ENCODE measurements at regions not wholly inside any gene's neighbourhood (a gene's known extent, or its start where the extent isn't known, plus 50 kb on each side); places are given as distances from the start of the nearest gene placed in this dataset.

DNA sequence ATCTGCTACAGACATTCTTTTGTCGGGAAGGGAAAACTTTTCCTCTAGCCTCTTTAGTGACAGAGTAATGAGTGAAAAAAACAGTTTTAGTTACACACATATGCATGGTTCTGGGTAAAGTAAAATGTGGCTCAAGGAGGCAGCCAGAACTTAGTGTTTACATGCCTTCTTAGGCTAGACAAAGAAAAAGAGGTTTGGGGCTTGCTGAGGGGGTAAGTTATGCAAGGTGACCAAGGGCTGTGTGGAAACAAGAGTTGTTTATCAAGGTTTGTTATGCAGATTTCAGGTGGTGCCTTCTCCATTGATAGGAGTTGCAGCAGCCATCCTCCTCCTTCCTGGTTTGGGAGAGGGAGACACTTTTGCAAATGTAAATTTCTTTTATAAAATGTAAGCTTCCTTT lies 66.5 kb upstream of the RAB3GAP2 start:
- Mint-ChIP-seq H3K27ac (no peak overlapping the region), H3K36me3 (ENCODE audit: low read depth) (no peaks in the 10 kb centered on the region), H3K4me1 (no peaks in the 10 kb centered on the region), H3K4me3 (no peak overlapping the region), H3K27me3 (peaks cover 9% of the 10 kb centered on the region)
- no peak for DNase-seq
- no peaks in the 10 kb centered on the region for H3K9me3 ChIP-seq (ENCODE audit: control insufficient read depth, low read length, poor library complexity, severe bottlenecking)
- no peak for ATAC-seq

DNA sequence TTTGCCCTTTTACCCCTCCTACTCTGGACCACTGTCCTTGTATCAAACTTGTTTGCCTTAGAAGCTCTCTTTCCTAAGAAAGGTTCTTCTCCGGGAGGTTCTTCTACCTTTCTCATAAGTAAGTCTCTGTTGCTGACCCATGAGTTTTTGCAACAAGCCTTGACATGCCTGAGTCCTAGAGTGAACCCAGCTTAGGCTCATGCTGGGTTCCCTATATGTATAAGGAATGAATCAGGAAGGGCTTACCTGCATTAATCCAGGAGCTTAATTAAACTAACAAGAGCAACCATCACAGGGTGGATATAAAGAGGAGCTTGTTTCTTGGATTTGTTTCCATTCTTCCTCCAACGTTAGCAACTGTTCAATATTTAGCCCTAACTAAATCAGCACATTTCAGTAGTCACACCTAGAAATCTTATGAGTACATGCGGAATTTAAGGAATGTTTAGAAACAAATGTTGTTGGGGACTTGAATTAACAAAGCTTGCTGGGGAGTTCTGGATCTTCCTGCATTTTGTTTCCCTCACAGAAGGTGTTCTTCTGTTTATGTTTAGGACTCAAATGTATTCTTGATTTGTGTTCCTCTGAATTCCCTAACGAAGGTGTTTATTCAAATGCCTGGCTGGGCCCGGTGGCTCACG lies 64.3 kb upstream of the RAB3GAP2 start:
- no peaks in the 10 kb centered on the region for H3K36me3 Mint-ChIP-seq (ENCODE audit: low read depth)
- H3K27ac Mint-ChIP-seq: no peak overlapping the region
- no peaks in the 10 kb centered on the region for H3K4me1 Mint-ChIP-seq
- peaks cover 4% of the 10 kb centered on the region for H3K27me3 Mint-ChIP-seq
- H3K4me3 Mint-ChIP-seq: no peak overlapping the region
- no peak for DNase-seq
- ATAC-seq: no peak
- no peaks in the 10 kb centered on the region for H3K9me3 ChIP-seq (ENCODE audit: control insufficient read depth, low read length, poor library complexity, severe bottlenecking)

DNA sequence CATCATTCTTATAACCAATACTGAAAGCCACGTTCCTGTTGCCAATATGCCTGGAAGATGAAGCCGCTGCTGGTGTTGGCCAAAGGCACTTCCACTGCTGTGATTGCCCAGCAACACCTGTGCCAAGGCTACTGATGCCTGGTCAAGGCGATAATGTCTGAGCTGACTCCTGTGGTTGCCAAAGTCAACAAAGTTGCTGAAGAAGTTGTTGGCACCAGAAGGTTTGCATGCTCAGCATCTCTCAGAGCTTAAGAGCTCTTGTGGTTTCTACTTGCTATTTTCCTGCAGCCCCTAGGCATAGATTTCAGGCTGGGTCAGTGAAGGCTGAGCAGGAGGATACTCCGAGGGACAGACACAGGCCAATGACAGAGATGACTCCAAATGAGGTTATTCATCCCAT lies 63.4 kb upstream of the RAB3GAP2 start:
- Mint-ChIP-seq H3K4me3 (no peak overlapping the region), H3K27me3 (peaks cover 4% of the 10 kb centered on the region), H3K36me3 (ENCODE audit: low read depth) (no peaks in the 10 kb centered on the region), H3K27ac (no peak overlapping the region), H3K4me1 (no peaks in the 10 kb centered on the region)
- DNase-seq (no peak), ATAC-seq (no peak)
- H3K9me3 ChIP-seq (ENCODE audit: control insufficient read depth, low read length, poor library complexity, severe bottlenecking): no peaks in the 10 kb centered on the region

DNA sequence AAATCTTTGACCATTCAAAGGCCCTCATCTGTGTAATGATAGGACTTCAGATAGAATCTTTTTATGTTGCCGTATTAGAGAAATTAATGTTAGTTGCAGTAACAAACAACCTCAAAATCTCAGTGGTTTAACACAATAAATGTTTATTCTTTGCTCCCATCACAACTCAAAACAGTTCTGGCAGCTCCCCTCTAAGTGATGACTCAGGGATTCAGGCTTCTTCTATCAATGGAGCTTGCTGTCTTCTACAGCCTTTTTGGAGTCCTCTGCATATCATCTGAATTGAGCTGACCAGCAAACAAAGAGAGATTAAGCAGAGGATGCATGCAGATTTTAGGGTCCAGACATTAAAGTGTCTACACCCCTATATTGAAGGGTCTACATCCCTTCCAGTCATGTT lies 59.1 kb upstream of the RAB3GAP2 start:
- H3K36me3 Mint-ChIP-seq (ENCODE audit: low read depth): no peaks in the 10 kb centered on the region
- no peaks in the 10 kb centered on the region for H3K4me1 Mint-ChIP-seq
- DNase-seq: no peak
- peaks cover 16% of the 10 kb centered on the region for H3K27me3 Mint-ChIP-seq
- H3K9me3 ChIP-seq (ENCODE audit: control insufficient read depth, low read length, poor library complexity, severe bottlenecking): no peaks in the 10 kb centered on the region
- H3K27ac Mint-ChIP-seq: no peak overlapping the region
- no peak for ATAC-seq
- no peak overlapping the region for H3K4me3 Mint-ChIP-seq

DNA sequence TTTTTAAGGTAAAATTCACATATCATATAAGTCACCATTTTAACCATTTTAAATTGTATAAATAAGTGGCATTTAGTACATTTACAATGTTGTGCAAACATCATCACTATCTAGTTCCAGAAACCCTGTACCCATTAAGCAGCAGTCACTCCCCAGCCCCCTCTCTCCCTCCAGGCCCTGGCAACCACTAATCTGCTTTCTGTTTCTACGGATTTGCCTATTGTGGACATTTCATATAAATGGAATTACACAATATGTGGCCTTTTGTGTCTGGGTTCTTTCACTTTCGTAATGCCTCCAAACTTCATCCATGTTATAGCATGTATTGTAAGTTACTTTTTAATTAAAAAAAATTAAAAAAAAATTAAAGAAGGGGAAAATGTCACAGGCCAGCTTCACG lies 58.0 kb upstream of the RAB3GAP2 start:
- no peaks in the 10 kb centered on the region for H3K4me1 Mint-ChIP-seq
- DNase-seq (no peak), ATAC-seq (no peak)
- H3K9me3 ChIP-seq (ENCODE audit: control insufficient read depth, low read length, poor library complexity, severe bottlenecking): no peaks in the 10 kb centered on the region
- H3K27me3 Mint-ChIP-seq: peaks cover 27% of the 10 kb centered on the region
- H3K4me3 Mint-ChIP-seq: no peak overlapping the region
- no peak overlapping the region for H3K27ac Mint-ChIP-seq
- no peaks in the 10 kb centered on the region for H3K36me3 Mint-ChIP-seq (ENCODE audit: low read depth)

DNA sequence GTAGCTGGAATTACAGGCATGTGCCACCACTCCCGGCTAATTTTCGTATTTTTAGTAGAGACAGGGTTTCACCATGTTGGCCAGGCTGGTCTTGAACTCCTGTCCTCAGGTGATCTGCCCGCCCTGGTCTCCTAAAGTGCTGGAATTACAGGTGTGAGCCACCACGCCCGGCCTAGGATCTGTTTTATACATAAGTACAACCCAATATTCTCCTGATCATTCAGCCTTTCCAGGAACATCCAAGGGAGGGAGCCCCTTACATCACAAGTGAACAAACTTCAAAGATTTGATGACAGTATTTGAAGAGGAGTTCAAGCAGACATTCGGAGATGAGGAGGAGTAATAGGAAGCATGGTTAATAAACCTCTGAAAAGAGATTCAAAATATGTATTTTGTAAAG lies 54.9 kb upstream of the RAB3GAP2 start:
- H3K9me3 ChIP-seq (ENCODE audit: control insufficient read depth, low read length, poor library complexity, severe bottlenecking): no peaks in the 10 kb centered on the region
- Mint-ChIP-seq H3K4me1 (no peaks in the 10 kb centered on the region), H3K36me3 (ENCODE audit: low read depth) (peaks cover 3% of the 10 kb centered on the region), H3K27me3 (peaks cover 42% of the 10 kb centered on the region), H3K27ac (no peak overlapping the region), H3K4me3 (no peak overlapping the region)
- DNase-seq (no peak), ATAC-seq (no peak)

DNA sequence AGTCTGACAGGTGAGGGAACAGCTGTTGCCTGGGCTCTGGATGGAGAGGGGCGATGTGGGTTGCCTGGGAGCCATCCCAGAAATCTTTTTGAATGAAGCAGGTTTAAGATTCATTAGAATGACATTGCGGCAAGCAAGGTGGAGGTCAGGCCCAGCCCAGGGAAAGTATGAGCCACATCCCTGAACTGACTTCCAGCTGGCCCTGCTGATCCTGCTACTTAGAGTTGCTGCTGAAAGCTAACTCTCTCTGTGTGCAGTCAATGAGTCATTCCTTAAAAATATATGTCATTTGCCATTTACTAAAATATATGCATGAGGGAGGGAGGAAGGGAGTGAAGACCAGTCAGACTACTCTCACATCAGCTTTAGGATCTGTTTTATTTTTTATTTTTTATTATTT lies 54.3 kb upstream of the RAB3GAP2 start:
- Mint-ChIP-seq H3K27ac (no peak overlapping the region), H3K4me3 (no peak overlapping the region), H3K36me3 (ENCODE audit: low read depth) (peaks cover 3% of the 10 kb centered on the region), H3K4me1 (no peaks in the 10 kb centered on the region), H3K27me3 (peaks cover 46% of the 10 kb centered on the region)
- H3K9me3 ChIP-seq (ENCODE audit: control insufficient read depth, low read length, poor library complexity, severe bottlenecking): no peaks in the 10 kb centered on the region
- DNase-seq: no peak
- no peak for ATAC-seq

DNA sequence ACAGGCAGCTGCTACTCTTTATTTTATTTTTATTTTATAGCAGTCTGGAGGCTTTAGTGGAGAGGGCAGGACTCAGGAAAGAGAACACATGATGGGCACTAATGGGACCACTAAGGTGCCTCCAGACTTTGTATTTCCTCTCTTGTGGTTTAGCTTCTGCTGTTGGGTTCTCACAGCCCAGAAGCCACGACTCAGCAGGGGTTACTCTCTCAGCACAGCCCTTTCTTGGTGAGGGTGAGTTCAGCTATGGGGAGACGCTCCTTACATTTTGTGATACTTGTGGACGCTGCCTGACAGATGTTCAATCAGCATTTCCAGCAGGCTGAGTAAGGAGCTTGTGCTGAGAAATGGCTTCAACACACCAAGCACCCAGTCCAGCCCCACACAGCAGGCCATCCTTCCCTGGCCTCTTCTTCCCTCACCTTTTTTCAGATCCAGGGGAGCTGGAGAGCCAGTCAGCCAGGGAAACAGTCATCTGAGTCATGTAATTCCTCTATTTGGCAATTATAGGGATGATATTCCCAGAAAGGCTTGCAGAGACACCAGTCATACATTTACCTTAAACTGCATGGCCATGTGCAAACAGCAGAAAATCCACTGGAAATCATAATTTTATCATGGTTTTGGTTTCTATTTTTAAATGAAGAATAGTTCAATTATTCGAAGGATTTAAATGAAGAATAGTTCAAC lies 53.2 kb upstream of the RAB3GAP2 start:
- no peak for ATAC-seq
- no peak for DNase-seq
- H3K9me3 ChIP-seq (ENCODE audit: control insufficient read depth, low read length, poor library complexity, severe bottlenecking): no peaks in the 10 kb centered on the region
- no peak overlapping the region for H3K27ac Mint-ChIP-seq
- no peak overlapping the region for H3K4me3 Mint-ChIP-seq
- H3K36me3 Mint-ChIP-seq (ENCODE audit: low read depth): peaks cover 6% of the 10 kb centered on the region
- H3K4me1 Mint-ChIP-seq: no peaks in the 10 kb centered on the region
- H3K27me3 Mint-ChIP-seq: peaks cover 46% of the 10 kb centered on the region

DNA sequence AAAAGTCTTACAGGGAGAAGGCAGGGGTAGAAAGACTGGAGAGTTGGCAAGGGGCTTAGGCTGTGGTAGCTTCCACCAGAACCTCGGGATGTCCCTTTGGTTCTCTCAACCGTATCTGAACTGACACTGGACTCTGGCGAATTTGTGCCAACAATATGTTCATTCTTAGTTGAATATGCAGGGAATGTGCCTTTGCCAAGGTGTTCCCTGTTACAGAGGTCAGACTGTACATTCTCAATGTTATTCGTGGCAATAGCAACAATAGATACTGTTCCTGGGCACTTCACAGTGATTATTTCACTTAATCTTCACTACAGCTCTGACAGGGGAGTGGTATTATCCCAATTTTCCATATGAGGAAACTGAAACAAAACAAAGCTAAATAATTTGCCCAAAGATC lies 51.5 kb upstream of the RAB3GAP2 start:
- H3K4me1 Mint-ChIP-seq: no peaks in the 10 kb centered on the region
- no peak overlapping the region for H3K27ac Mint-ChIP-seq
- peaks cover 6% of the 10 kb centered on the region for H3K36me3 Mint-ChIP-seq (ENCODE audit: low read depth)
- H3K4me3 Mint-ChIP-seq: no peak overlapping the region
- DNase-seq: no peak
- H3K27me3 Mint-ChIP-seq: peaks cover 46% of the 10 kb centered on the region
- ATAC-seq: no peak
- no peaks in the 10 kb centered on the region for H3K9me3 ChIP-seq (ENCODE audit: control insufficient read depth, low read length, poor library complexity, severe bottlenecking)

DNA sequence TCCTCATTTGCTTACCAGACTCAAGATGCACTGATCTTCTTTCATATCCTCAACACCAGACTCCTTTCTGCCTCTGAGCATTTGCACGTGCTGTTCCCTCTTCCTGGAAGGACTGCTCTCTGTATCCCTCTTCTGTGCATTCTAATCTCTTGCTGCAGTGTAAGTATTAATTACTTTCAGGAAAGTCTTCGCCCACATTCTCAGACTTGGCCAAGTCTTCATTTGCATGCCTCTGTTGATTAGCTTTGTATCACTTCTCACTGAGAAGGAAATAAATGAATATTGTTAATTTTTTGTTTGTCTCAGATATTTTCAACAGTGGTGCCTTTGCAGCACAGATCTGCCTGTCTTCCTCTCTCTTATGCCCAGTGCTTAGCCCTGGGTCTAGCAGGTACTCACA lies 50.3 kb upstream of the RAB3GAP2 start:
- Mint-ChIP-seq H3K27me3 (peaks cover 38% of the 10 kb centered on the region), H3K36me3 (ENCODE audit: low read depth) (peaks cover 6% of the 10 kb centered on the region), H3K4me3 (no peak overlapping the region), H3K4me1 (no peaks in the 10 kb centered on the region), H3K27ac (no peak overlapping the region)
- no peak for ATAC-seq
- H3K9me3 ChIP-seq (ENCODE audit: control insufficient read depth, low read length, poor library complexity, severe bottlenecking): no peaks in the 10 kb centered on the region
- no peak for DNase-seq

All from T-helper 17 cell (primary cell).